ENCODE measurements at regions not wholly inside any gene's neighbourhood (a gene's known extent, or its start where the extent isn't known, plus 50 kb on each side); places are given as distances from the start of the nearest gene placed in this dataset.

DNA sequence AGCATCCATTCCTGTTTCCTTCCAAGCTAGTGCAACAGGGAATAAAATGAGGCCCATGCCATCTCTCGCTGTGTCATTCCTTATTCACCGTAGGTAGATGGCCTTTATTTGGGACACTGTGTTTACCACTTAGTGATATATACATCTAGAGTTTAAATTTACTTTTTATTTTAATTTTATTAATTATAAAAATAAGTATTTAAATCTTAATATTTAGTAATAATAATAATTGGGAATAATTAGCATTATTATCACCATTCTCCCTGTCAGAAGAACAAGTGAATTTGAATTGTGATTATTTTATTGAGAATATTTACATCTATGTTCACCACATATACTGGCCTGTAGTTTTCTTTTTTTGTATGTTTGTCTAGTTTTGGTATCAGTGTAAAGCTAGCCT, 692.9 kb upstream of the KIF2B start:
- TF ChIP-seq, protein P1, sequence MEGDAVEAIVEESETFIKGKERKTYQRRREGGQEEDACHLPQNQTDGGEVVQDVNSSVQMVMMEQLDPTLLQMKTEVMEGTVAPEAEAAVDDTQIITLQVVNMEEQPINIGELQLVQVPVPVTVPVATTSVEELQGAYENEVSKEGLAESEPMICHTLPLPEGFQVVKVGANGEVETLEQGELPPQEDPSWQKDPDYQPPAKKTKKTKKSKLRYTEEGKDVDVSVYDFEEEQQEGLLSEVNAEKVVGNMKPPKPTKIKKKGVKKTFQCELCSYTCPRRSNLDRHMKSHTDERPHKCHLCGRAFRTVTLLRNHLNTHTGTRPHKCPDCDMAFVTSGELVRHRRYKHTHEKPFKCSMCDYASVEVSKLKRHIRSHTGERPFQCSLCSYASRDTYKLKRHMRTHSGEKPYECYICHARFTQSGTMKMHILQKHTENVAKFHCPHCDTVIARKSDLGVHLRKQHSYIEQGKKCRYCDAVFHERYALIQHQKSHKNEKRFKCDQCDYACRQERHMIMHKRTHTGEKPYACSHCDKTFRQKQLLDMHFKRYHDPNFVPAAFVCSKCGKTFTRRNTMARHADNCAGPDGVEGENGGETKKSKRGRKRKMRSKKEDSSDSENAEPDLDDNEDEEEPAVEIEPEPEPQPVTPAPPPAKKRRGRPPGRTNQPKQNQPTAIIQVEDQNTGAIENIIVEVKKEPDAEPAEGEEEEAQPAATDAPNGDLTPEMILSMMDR (IDR thresholded peaks at IDR 0.05): no peak
- no peaks in the 10 kb centered on the region for H3K4me1 Mint-ChIP-seq (ENCODE audit: low read depth)
- no peak for DNase-seq (ENCODE audit: low spot score)
- H3K27ac Mint-ChIP-seq (ENCODE audit: unreplicated experiment): no peak overlapping the region
- H3K9me3 Mint-ChIP-seq (ENCODE audit: low read depth): peaks cover 5% of the 10 kb centered on the region
- H3K36me3 Mint-ChIP-seq (ENCODE audit: low read depth): no peaks in the 10 kb centered on the region
- no peak overlapping the region for H3K4me3 Mint-ChIP-seq (ENCODE audit: unreplicated experiment)
- H3K27me3 Mint-ChIP-seq (ENCODE audit: low read depth): peaks cover 6% of the 10 kb centered on the region

DNA sequence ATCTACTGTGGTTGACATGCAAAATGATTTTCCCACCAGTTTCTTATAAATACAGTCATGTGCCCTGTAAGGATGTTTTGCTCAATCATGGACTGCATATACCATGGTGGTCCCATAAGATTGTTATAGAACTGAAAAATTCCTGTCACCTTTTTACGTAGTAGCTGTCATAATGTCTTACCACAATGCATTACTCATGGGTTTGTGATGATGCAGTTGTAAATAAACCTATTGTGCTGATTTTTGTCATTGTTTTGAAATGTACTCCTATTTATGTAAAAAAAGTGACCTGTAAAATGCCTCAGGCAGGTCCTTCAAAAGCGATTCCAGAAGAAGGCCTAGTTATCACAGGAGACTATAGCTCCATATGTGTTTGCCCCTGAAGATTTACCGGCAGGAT, 695.4 kb upstream of the KIF2B start:
- Mint-ChIP-seq H3K27ac (ENCODE audit: unreplicated experiment) (no peak overlapping the region), H3K4me1 (ENCODE audit: low read depth) (no peaks in the 10 kb centered on the region), H3K27me3 (ENCODE audit: low read depth) (peaks cover 4% of the 10 kb centered on the region), H3K4me3 (ENCODE audit: unreplicated experiment) (no peak overlapping the region), H3K9me3 (ENCODE audit: low read depth) (peaks cover 5% of the 10 kb centered on the region), H3K36me3 (ENCODE audit: low read depth) (no peaks in the 10 kb centered on the region)
- TF ChIP-seq, protein P1 (IDR thresholded peaks at IDR 0.05): no peak
- DNase-seq (ENCODE audit: low spot score): no peak

DNA sequence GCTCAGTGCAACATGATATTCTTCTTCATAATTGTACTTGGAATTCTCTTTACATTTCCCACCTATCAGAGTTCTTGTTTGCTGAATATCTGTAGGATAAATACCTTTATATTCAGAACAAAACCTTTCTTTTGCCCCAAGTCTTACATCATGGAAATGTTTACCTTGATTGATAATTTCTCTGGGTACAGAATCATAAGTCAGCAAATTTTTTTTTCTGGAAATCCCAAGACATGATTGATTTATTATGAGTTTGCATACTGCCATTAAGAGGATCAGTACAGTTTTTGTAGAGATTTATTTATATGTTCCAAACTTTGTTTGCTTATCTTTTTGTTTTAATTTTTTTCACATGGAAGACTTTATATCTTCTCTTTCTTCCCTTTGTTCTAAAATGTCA, 699.8 kb upstream of the KIF2B start:
- H3K4me1 Mint-ChIP-seq (ENCODE audit: low read depth): no peaks in the 10 kb centered on the region
- peaks cover 6% of the 10 kb centered on the region for H3K27me3 Mint-ChIP-seq (ENCODE audit: low read depth)
- no peaks in the 10 kb centered on the region for H3K36me3 Mint-ChIP-seq (ENCODE audit: low read depth)

DNA sequence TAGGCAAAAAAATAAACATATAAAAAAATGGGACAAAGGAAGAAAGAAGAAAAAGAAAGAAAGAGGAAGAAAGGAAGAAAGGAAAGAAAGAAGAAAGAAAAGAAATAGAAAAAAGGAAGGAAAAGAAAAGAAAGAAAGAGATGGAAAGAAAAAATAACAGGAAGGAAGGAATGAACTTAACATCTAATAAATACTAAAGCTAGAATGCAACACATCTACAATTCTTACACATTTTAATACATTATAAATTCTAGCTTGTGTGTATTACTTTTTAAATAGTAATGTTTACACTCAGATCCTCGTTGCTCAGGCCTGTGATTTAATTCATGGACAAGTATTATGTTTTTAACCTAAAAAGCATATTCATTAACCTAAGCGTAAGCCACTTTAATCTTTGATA, 703.0 kb upstream of the KIF2B start:
- TF ChIP-seq, protein P1 (IDR thresholded peaks at IDR 0.05): no peak
- H3K36me3 Mint-ChIP-seq (ENCODE audit: low read depth): peaks cover 5% of the 10 kb centered on the region
- H3K27me3 Mint-ChIP-seq (ENCODE audit: low read depth): peaks cover 6% of the 10 kb centered on the region
- H3K9me3 Mint-ChIP-seq (ENCODE audit: low read depth): peaks cover 20% of the 10 kb centered on the region
- no peak overlapping the region for H3K4me3 Mint-ChIP-seq (ENCODE audit: unreplicated experiment)
- H3K4me1 Mint-ChIP-seq (ENCODE audit: low read depth): no peaks in the 10 kb centered on the region
- no peak overlapping the region for H3K27ac Mint-ChIP-seq (ENCODE audit: unreplicated experiment)
- DNase-seq (ENCODE audit: low spot score): no peak

More for the DNA sequence above, 699.8 kb upstream of the KIF2B start:
- Mint-ChIP-seq H3K9me3 (ENCODE audit: low read depth) (no peaks in the 10 kb centered on the region), H3K27ac (ENCODE audit: unreplicated experiment) (no peak overlapping the region), H3K4me3 (ENCODE audit: unreplicated experiment) (no peak overlapping the region)
- TF ChIP-seq, protein P1 (IDR thresholded peaks at IDR 0.05): no peak
- DNase-seq (ENCODE audit: low spot score): no peak

DNA sequence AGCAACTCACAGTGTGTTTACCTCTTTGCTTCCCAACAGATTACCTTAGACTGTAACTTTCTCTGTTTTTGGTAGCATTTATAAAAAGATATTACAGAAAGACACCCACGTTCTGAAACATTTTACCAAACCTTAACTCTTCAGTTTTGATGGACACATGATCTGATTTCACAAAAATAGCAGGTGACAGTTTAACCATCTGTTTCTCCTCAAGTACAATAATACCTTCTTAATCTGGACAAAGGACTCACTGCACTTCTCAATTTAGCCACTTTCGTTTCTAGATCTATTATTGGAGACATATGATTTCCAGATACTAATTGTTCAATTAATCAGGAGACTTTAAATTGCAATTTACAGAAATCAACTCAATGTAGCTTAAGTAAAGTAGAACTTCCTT, 703.8 kb upstream of the KIF2B start:
- peaks cover 4% of the 10 kb centered on the region for H3K27me3 Mint-ChIP-seq (ENCODE audit: low read depth)
- TF ChIP-seq, protein P1 (IDR thresholded peaks at IDR 0.05): no peak
- H3K4me1 Mint-ChIP-seq (ENCODE audit: low read depth): no peaks in the 10 kb centered on the region
- DNase-seq (ENCODE audit: low spot score): no peak
- peaks cover 5% of the 10 kb centered on the region for H3K36me3 Mint-ChIP-seq (ENCODE audit: low read depth)
- no peak overlapping the region for H3K4me3 Mint-ChIP-seq (ENCODE audit: unreplicated experiment)
- peaks cover 20% of the 10 kb centered on the region for H3K9me3 Mint-ChIP-seq (ENCODE audit: low read depth)
- no peak overlapping the region for H3K27ac Mint-ChIP-seq (ENCODE audit: unreplicated experiment)

Measured in chondrocyte (in vitro differentiated cells).